ENCODE measurements at regions not wholly inside any gene's neighbourhood (a gene's known extent, or its start where the extent isn't known, plus 50 kb on each side); places are given as distances from the start of the nearest gene placed in this dataset.
A peak's percentile ranks its signal among the peaks of the same experiment; 100 is the strongest.

- TF ChIP-seq GATA2 (IDR thresholded peaks at IDR 0.05; ENCODE audit: low read depth, low read length): peak; percentile 14; the same call in 1 of the 2 replicates
- no peak for TF ChIP-seq GATA3 (IDR thresholded peaks at IDR 0.05; ENCODE audit: low read depth, low read length)
Observed at GRCh38 chr14:101634202-101634849, 73.0 kb downstream of the DIO3 start.
